ENCODE measurements at regions not wholly inside any gene's neighbourhood (a gene's known extent, or its start where the extent isn't known, plus 50 kb on each side); places are given as distances from the start of the nearest gene placed in this dataset.

GRCh38 chr20:6940876-6941275 is 173.4 kb downstream of the BMP2 start:
- TF ChIP-seq, protein P1, sequence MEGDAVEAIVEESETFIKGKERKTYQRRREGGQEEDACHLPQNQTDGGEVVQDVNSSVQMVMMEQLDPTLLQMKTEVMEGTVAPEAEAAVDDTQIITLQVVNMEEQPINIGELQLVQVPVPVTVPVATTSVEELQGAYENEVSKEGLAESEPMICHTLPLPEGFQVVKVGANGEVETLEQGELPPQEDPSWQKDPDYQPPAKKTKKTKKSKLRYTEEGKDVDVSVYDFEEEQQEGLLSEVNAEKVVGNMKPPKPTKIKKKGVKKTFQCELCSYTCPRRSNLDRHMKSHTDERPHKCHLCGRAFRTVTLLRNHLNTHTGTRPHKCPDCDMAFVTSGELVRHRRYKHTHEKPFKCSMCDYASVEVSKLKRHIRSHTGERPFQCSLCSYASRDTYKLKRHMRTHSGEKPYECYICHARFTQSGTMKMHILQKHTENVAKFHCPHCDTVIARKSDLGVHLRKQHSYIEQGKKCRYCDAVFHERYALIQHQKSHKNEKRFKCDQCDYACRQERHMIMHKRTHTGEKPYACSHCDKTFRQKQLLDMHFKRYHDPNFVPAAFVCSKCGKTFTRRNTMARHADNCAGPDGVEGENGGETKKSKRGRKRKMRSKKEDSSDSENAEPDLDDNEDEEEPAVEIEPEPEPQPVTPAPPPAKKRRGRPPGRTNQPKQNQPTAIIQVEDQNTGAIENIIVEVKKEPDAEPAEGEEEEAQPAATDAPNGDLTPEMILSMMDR (conservative IDR thresholded peaks at IDR 0.05; ENCODE audit: low read depth, low read length) = no peak
- no peak for DNase-seq (ENCODE audit: low read depth)
- no peak overlapping the region for H3K4me3 ChIP-seq (ENCODE audit: low read length)

DNA sequence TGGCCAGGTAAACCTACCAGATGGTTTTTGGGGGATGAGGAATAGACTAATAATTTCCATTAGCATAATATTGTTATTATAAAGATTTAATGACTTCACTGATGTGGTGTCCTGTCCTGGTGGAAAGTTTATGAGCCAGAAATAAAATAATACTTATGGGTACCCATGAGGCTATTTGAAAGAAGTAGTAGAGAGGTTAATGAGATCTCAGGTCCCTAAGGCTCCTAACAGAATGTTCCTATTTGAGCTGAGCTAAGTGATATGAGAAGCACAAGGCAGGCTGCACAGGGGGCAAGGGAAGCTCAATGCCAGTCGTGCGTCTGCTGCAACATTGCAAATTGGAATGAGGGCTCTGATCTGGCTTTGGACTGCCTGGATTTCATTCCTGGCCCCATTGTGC is 174.1 kb downstream of the BMP2 start:
- TF ChIP-seq, protein P1 (conservative IDR thresholded peaks at IDR 0.05; ENCODE audit: low read depth, low read length) = no peak
- H3K4me3 ChIP-seq (ENCODE audit: low read length) = no peak overlapping the region
- no peak for DNase-seq (ENCODE audit: low read depth)

DNA sequence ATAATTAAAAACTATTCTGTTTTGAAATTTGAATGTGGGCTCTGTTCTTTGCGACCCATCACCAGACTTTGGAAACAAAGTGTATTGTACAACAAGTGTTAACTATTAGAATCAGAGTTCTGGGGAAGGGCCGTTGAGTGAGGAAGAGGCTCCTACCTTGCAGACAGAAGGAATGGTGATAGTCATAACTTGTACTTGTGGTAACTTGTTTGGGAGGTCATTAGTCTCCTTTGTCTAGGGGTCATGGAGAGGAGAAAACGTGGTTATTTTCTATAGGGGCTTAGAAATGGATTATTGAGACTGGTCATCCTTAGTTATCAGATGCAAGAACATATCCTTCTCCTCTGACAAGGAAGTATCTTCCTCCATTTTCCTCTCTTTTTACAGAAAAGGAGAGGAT is 174.8 kb downstream of the BMP2 start:
- TF ChIP-seq, protein P1 (conservative IDR thresholded peaks at IDR 0.05; ENCODE audit: low read depth, low read length) = no peak
- no peak overlapping the region for H3K4me3 ChIP-seq (ENCODE audit: low read length)
- DNase-seq (ENCODE audit: low read depth) = no peak

GRCh38 chr20:6944292-6944691 is 176.8 kb downstream of the BMP2 start:
- no peak overlapping the region for H3K4me3 ChIP-seq (ENCODE audit: low read length)
- TF ChIP-seq, protein P1 (conservative IDR thresholded peaks at IDR 0.05; ENCODE audit: low read depth, low read length) = no peak
- no peak for DNase-seq (ENCODE audit: low read depth)

DNA sequence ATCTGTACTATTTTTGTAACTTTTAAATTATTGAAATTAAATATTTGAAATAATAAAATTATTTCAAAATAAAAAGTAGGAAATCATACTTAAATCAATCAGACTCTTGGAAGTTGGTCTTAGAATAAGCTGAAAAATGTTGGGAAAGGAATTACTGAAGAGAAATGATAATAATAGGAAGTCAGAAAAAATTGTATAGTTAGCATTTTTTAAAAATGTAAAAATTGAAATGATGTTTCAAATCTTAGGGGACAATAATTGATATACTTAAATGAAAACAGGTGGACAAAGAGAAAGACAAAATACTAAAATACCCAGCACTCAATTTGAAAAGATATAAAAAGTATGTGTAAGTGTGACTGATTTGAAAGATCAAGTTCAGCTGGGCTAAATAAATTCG is 186.1 kb downstream of the BMP2 start:
- no peak for DNase-seq (ENCODE audit: low read depth)
- no peak overlapping the region for H3K4me3 ChIP-seq (ENCODE audit: low read length)
- TF ChIP-seq, protein P1 (conservative IDR thresholded peaks at IDR 0.05; ENCODE audit: low read depth, low read length) = no peak

GRCh38 chr20:6954219-6954618 is 186.7 kb downstream of the BMP2 start:
- no peak for DNase-seq (ENCODE audit: low read depth)
- TF ChIP-seq, protein P1 (conservative IDR thresholded peaks at IDR 0.05; ENCODE audit: low read depth, low read length) = no peak
- no peak overlapping the region for H3K4me3 ChIP-seq (ENCODE audit: low read length)

GRCh38 chr20:6956056-6956455 is 188.6 kb downstream of the BMP2 start:
- no peak overlapping the region for H3K4me3 ChIP-seq (ENCODE audit: low read length)
- TF ChIP-seq, protein P1 (conservative IDR thresholded peaks at IDR 0.05; ENCODE audit: low read depth, low read length) = no peak
- DNase-seq (ENCODE audit: low read depth) = no peak

Data from retinal pigment epithelial cell (primary cell).